ENCODE measurements at regions not wholly inside any gene's neighbourhood (a gene's known extent, or its start where the extent isn't known, plus 50 kb on each side); places are given as distances from the start of the nearest gene placed in this dataset.

- no peak for DNase-seq (ENCODE audit: low read depth in 4 of 4, low spot score in 1 of 4)
These were observed 459.3 kb downstream of the HTR7 start for GRCh38 chr10:90398566-90398965.

- no peak for DNase-seq (ENCODE audit: low read depth in 4 of 4, low spot score in 1 of 4)
These were observed 458.1 kb downstream of the HTR7 start for GRCh38 chr10:90399782-90400181.

GRCh38 chr10:90403211-90404000, 454.4 kb downstream of the HTR7 start:
- DNase-seq (ENCODE audit: low read depth in 4 of 4, low spot score in 1 of 4): no peak

- no peak for DNase-seq (ENCODE audit: low read depth in 4 of 4, low spot score in 1 of 4)
These were observed 450.7 kb downstream of the HTR7 start for GRCh38 chr10:90407131-90407530.

- no peak for DNase-seq (ENCODE audit: low read depth in 4 of 4, low spot score in 1 of 4)
These were observed 450.0 kb downstream of the HTR7 start for GRCh38 chr10:90407851-90408250.

- DNase-seq (ENCODE audit: low read depth in 4 of 4, low spot score in 1 of 4): no peak
These were observed 445.3 kb downstream of the HTR7 start for GRCh38 chr10:90412582-90412981.

GRCh38 chr10:90413196-90413595, 444.6 kb downstream of the HTR7 start:
- DNase-seq (ENCODE audit: low read depth in 4 of 4, low spot score in 1 of 4): no peak

GRCh38 chr10:90414926-90415325, 442.9 kb downstream of the HTR7 start:
- no peak for DNase-seq (ENCODE audit: low read depth in 4 of 4, low spot score in 1 of 4)

GRCh38 chr10:90417029-90417428, 440.8 kb downstream of the HTR7 start:
- DNase-seq (ENCODE audit: low read depth in 4 of 4, low spot score in 1 of 4): no peak

- DNase-seq (ENCODE audit: low read depth in 4 of 4, low spot score in 1 of 4): no peak
These were observed 440.2 kb downstream of the HTR7 start for GRCh38 chr10:90417476-90418210.

- DNase-seq (ENCODE audit: low read depth in 4 of 4, low spot score in 1 of 4): no peak
These were observed 438.8 kb downstream of the HTR7 start for GRCh38 chr10:90418869-90419652.

GRCh38 chr10:90420637-90421318, 437.1 kb downstream of the HTR7 start:
- DNase-seq (ENCODE audit: low read depth in 4 of 4, low spot score in 1 of 4): no peak

- DNase-seq (ENCODE audit: low read depth in 4 of 4, low spot score in 1 of 4): no peak
These were observed 436.0 kb downstream of the HTR7 start for GRCh38 chr10:90421874-90422273.

- no peak for DNase-seq (ENCODE audit: low read depth in 4 of 4, low spot score in 1 of 4)
These were observed 433.1 kb downstream of the HTR7 start for GRCh38 chr10:90424730-90425129.

- no peak for DNase-seq (ENCODE audit: low read depth in 4 of 4, low spot score in 1 of 4)
These were observed 427.7 kb downstream of the HTR7 start for GRCh38 chr10:90430186-90430585.

GRCh38 chr10:90432866-90433265, 425.0 kb downstream of the HTR7 start:
- DNase-seq (ENCODE audit: low read depth in 4 of 4, low spot score in 1 of 4): no peak

GRCh38 chr10:90435296-90435695, 422.5 kb downstream of the HTR7 start:
- no peak for DNase-seq (ENCODE audit: low read depth in 4 of 4, low spot score in 1 of 4)

- no peak for DNase-seq (ENCODE audit: low read depth in 4 of 4, low spot score in 1 of 4)
These were observed 420.4 kb downstream of the HTR7 start for GRCh38 chr10:90437452-90437851.

GRCh38 chr10:90440870-90441269, 417.0 kb downstream of the HTR7 start:
- no peak for DNase-seq (ENCODE audit: low read depth in 4 of 4, low spot score in 1 of 4)

- DNase-seq (ENCODE audit: low read depth in 4 of 4, low spot score in 1 of 4): no peak
These were observed 414.5 kb downstream of the HTR7 start for GRCh38 chr10:90443342-90443741.

GRCh38 chr10:90447831-90448230, 410.0 kb downstream of the HTR7 start:
- no peak for DNase-seq (ENCODE audit: low read depth in 4 of 4, low spot score in 1 of 4)
